Caco-2 (cell line): ENCODE measurements at regions not wholly inside any gene's neighbourhood (a gene's known extent, or its start where the extent isn't known, plus 50 kb on each side); places are given as distances from the start of the nearest gene placed in this dataset.

Experiments used
- BruUV-seq: library from RNA; stranded (reverse); fragments of 400-500 nt; replicated peaks from 2 replicates; lab custom pipeline; 2021; lab: Mats Ljungman, UMichigan
- CTCF ChIA-PET: fragments of 300-600 bp; sonication (Branson Sonifier 250); formaldehyde crosslinking; loops from one replicate; lab custom pipeline; 2022; ENCODE audit warnings: antibody characterized with exemption; lab: Charles Lee
- POLR2A ChIA-PET: fragments of 300-600 bp; sonication (Branson Sonifier 250); formaldehyde crosslinking; loops from one replicate; lab custom pipeline; 2022; ENCODE audit warnings: antibody characterized with exemption; lab: Charles Lee
- DNase-seq, 2 experiments: peaks; one replicate each; pipeline versions ENCODE4 v3.0.0 to v3.0.0-alpha.2; 2020 to 2022
- H3K27me3 ChIP-seq: replicated peaks from 2 replicates; pipeline ENCODE4 v1.6.0; 2011; ENCODE audit warnings: low read length; ENCODE audit not compliant: control insufficient read depth, insufficient read depth
- H3K36me3 ChIP-seq: 2 replicates; pipeline ENCODE4 v1.5.1; 2011; ENCODE audit warnings: low read length; ENCODE audit not compliant: control insufficient read depth, insufficient read depth
- H3K4me1 ChIP-seq: fragments of 250-450 bp; sonication (Bioruptor Pico); 2 replicates; pipeline ENCODE4 v1.5.1; 2020; ENCODE audit warnings: mild to moderate bottlenecking
- H3K4me3 ChIP-seq: 2 replicates; pipeline ENCODE4 v1.5.1; 2011; ENCODE audit warnings: low read depth, mild to moderate bottlenecking, control low read depth, low read length
- H3K9me3 ChIP-seq: fragments of 250-450 bp; sonication (Bioruptor Pico); 2 replicates; pipeline ENCODE4 v1.5.1; 2020; ENCODE audit warnings: mild to moderate bottlenecking, moderate library complexity
- H3K27ac Mint-ChIP-seq: one replicate; pipeline ENCODE4 v1.8.0; 2022; ENCODE audit warnings: mixed read lengths; ENCODE audit not compliant: unreplicated experiment
- H3K27me3 Mint-ChIP-seq: one replicate; pipeline ENCODE4 v1.8.0; 2022; ENCODE audit warnings: mixed read lengths; ENCODE audit not compliant: insufficient read depth, unreplicated experiment
- H3K36me3 Mint-ChIP-seq: one replicate; pipeline ENCODE4 v1.8.0; 2022; ENCODE audit warnings: mild to moderate bottlenecking, mixed read lengths; ENCODE audit not compliant: insufficient read depth, unreplicated experiment
- H3K4me1 Mint-ChIP-seq: one replicate; pipeline ENCODE4 v1.8.0; 2022; ENCODE audit warnings: low read depth, mixed read lengths; ENCODE audit not compliant: unreplicated experiment
- H3K4me3 Mint-ChIP-seq: one replicate; pipeline ENCODE4 v1.8.0; 2022; ENCODE audit warnings: mild to moderate bottlenecking, moderate library complexity, mixed read lengths; ENCODE audit not compliant: unreplicated experiment
- H3K9me3 Mint-ChIP-seq: one replicate; pipeline ENCODE4 v1.8.0; 2022; ENCODE audit warnings: mixed read lengths; ENCODE audit not compliant: unreplicated experiment
- CTCF ChIP-seq, 2 experiments: fragments of 200-600 bp in 1 of 2; IDR thresholded peaks; 1 replicate in 1 of 2; 2 replicates in 1 of 2; pipeline versions ENCODE4 v1.5.1 to v1.8.0; 2011 to 2022; ENCODE audit warnings: antibody characterized with exemption in 1 of 2, control low read depth in 1 of 2, inconsistent platforms in 1 of 2, low read depth in 1 of 2, low read length in 1 of 2, mild to moderate bottlenecking in 1 of 2, moderate library complexity in 1 of 2; ENCODE audit not compliant: insufficient read depth in 1 of 2, severe bottlenecking in 1 of 2, unreplicated experiment in 1 of 2
- intact Hi-C: fragments of 100-400 bp; cut with micrococcal nuclease; formaldehyde crosslinking; loops from one replicate; pipeline ENCODE4 v1.10.0; 2022; ENCODE audit not compliant: unreplicated experiment

- ChIA-PET CTCF (no interaction called here), POLR2A (no interaction called here)
- intact Hi-C loops: no loop called here
- no peak for TF ChIP-seq CTCF (IDR thresholded peaks at IDR 0.05; ENCODE audit: insufficient read depth in 1 of 2, low read depth in 1 of 2, low read length in 1 of 2, severe bottlenecking in 1 of 2, unreplicated experiment in 1 of 2)
- Mint-ChIP-seq H3K4me3 (no peak overlapping the region), H3K4me1 (peaks cover 19% of the 10 kb centered on the region), H3K27ac (no peak overlapping the region), H3K36me3 (no peaks in the 10 kb centered on the region), H3K27me3 (no peaks in the 10 kb centered on the region), H3K9me3 (no peaks in the 10 kb centered on the region)
- DNase-seq: no peak
- Histone ChIP-seq H3K4me3 (no peak overlapping the region), H3K36me3 (no peaks in the 10 kb centered on the region), H3K27me3 (no peaks in the 10 kb centered on the region), H3K4me1 (no peaks in the 10 kb centered on the region; the same call in 1 of the 2 replicates), H3K9me3 (no peaks in the 10 kb centered on the region)
- BruUV-seq: no TSS peak
These were observed 155.8 kb upstream of the UBL3 start for GRCh38 chr13:30006246-30006645.

GRCh38 chr13:30004204-30004603, 153.8 kb upstream of the UBL3 start:
- no peaks in the 10 kb centered on the region for H3K9me3 Mint-ChIP-seq
- POLR2A ChIA-PET: no interaction called here
- DNase-seq: no peak

GRCh38 chr13:30002577-30002976, 152.2 kb upstream of the UBL3 start:
- TF ChIP-seq CTCF (IDR thresholded peaks at IDR 0.05; ENCODE audit: insufficient read depth in 1 of 2, low read depth in 1 of 2, low read length in 1 of 2, severe bottlenecking in 1 of 2, unreplicated experiment in 1 of 2): no peak
- H3K27me3 Mint-ChIP-seq: no peaks in the 10 kb centered on the region
- ChIA-PET POLR2A (no interaction called here), CTCF (no interaction called here)
- peaks cover 19% of the 10 kb centered on the region for H3K4me1 Mint-ChIP-seq
- no peaks in the 10 kb centered on the region for H3K36me3 ChIP-seq
- H3K9me3 ChIP-seq: no peaks in the 10 kb centered on the region
- H3K36me3 Mint-ChIP-seq: no peaks in the 10 kb centered on the region
- no peak overlapping the region for H3K4me3 Mint-ChIP-seq
- H3K27me3 ChIP-seq: no peaks in the 10 kb centered on the region
- BruUV-seq: no TSS peak
- H3K4me1 ChIP-seq: no peaks in the 10 kb centered on the region; the same call in 1 of the 2 replicates
- no peak overlapping the region for H3K4me3 ChIP-seq
- intact Hi-C loops: no loop called here
- no peaks in the 10 kb centered on the region for H3K9me3 Mint-ChIP-seq
- no peak for DNase-seq
- no peak overlapping the region for H3K27ac Mint-ChIP-seq

More at GRCh38 chr13:30004204-30004603, 153.8 kb upstream of the UBL3 start:
- Histone ChIP-seq H3K4me3 (no peak overlapping the region), H3K4me1 (no peaks in the 10 kb centered on the region; the same call in 1 of the 2 replicates), H3K9me3 (no peaks in the 10 kb centered on the region), H3K36me3 (no peaks in the 10 kb centered on the region), H3K27me3 (no peaks in the 10 kb centered on the region)
- no peak for TF ChIP-seq CTCF (IDR thresholded peaks at IDR 0.05; ENCODE audit: insufficient read depth in 1 of 2, low read depth in 1 of 2, low read length in 1 of 2, severe bottlenecking in 1 of 2, unreplicated experiment in 1 of 2)
- Mint-ChIP-seq H3K27ac (no peak overlapping the region), H3K36me3 (no peaks in the 10 kb centered on the region), H3K4me3 (no peak overlapping the region), H3K4me1 (peaks cover 19% of the 10 kb centered on the region), H3K27me3 (no peaks in the 10 kb centered on the region)
- CTCF ChIA-PET: no interaction called here
- intact Hi-C loops: no loop called here
- BruUV-seq: no TSS peak
